ENCODE measurements at regions not wholly inside any gene's neighbourhood (a gene's known extent, or its start where the extent isn't known, plus 50 kb on each side); places are given as distances from the start of the nearest gene placed in this dataset.

DNA sequence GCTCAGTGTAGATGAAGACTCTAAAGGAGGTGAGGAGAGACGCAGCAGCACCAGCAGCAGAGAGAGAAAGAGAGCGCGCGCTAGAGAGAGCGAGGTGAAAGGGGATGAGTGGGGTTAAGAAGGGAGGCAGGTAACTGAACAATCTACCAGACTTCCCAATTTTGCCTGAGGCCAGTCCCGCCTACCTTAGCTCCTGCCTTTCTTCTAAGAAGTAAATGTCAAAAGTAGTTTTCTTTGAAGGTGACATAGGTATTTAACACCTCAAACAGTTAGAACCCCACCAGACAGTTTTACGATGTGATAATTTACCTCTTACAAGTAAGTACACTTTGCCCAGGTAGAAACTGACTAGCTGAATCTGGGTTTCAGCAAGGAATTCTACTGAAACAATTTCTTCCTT is 132.0 kb upstream of the EEF1E1 start:
- TF ChIP-seq, protein P1, sequence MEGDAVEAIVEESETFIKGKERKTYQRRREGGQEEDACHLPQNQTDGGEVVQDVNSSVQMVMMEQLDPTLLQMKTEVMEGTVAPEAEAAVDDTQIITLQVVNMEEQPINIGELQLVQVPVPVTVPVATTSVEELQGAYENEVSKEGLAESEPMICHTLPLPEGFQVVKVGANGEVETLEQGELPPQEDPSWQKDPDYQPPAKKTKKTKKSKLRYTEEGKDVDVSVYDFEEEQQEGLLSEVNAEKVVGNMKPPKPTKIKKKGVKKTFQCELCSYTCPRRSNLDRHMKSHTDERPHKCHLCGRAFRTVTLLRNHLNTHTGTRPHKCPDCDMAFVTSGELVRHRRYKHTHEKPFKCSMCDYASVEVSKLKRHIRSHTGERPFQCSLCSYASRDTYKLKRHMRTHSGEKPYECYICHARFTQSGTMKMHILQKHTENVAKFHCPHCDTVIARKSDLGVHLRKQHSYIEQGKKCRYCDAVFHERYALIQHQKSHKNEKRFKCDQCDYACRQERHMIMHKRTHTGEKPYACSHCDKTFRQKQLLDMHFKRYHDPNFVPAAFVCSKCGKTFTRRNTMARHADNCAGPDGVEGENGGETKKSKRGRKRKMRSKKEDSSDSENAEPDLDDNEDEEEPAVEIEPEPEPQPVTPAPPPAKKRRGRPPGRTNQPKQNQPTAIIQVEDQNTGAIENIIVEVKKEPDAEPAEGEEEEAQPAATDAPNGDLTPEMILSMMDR (conservative IDR thresholded peaks at IDR 0.05), result no peak
- TF ChIP-seq ZFX (IDR thresholded peaks at IDR 0.05), result no peak
